ENCODE measurements at regions not wholly inside any gene's neighbourhood (a gene's known extent, or its start where the extent isn't known, plus 50 kb on each side); places are given as distances from the start of the nearest gene placed in this dataset.

DNA sequence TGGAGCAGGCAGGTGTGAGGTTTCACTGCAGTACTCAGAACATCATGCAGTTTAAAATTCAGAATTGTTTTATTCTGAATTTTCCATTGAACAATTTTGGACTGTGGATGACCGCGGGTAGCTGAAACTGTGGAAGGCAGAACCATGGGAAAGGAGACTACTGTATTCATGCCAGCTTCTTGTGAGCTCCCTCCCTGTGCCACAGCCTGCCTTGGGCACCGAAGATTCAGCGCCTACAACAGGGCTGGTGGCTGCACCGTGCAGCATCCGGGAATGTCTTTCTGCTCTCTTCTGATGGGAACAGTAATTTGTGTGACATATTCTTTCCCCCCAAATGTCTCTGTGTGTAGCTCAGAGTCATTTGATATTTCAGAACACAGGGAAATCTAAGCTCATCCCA is 118.5 kb upstream of the NKX1-1 start:
- TF ChIP-seq GABPA (IDR thresholded peaks at IDR 0.05; ENCODE audit: low read depth) = no peak
- TF ChIP-seq, protein P1, sequence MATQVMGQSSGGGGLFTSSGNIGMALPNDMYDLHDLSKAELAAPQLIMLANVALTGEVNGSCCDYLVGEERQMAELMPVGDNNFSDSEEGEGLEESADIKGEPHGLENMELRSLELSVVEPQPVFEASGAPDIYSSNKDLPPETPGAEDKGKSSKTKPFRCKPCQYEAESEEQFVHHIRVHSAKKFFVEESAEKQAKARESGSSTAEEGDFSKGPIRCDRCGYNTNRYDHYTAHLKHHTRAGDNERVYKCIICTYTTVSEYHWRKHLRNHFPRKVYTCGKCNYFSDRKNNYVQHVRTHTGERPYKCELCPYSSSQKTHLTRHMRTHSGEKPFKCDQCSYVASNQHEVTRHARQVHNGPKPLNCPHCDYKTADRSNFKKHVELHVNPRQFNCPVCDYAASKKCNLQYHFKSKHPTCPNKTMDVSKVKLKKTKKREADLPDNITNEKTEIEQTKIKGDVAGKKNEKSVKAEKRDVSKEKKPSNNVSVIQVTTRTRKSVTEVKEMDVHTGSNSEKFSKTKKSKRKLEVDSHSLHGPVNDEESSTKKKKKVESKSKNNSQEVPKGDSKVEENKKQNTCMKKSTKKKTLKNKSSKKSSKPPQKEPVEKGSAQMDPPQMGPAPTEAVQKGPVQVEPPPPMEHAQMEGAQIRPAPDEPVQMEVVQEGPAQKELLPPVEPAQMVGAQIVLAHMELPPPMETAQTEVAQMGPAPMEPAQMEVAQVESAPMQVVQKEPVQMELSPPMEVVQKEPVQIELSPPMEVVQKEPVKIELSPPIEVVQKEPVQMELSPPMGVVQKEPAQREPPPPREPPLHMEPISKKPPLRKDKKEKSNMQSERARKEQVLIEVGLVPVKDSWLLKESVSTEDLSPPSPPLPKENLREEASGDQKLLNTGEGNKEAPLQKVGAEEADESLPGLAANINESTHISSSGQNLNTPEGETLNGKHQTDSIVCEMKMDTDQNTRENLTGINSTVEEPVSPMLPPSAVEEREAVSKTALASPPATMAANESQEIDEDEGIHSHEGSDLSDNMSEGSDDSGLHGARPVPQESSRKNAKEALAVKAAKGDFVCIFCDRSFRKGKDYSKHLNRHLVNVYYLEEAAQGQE (IDR thresholded peaks at IDR 0.05; ENCODE audit: insufficient replicate concordance, low read depth) = no peak
- no peak for DNase-seq (ENCODE audit: low read depth in 1 of 2, low spot score in 1 of 2)
- H3K27ac ChIP-seq (replicated peaks) = no peak overlapping the region
- H3K27me3 ChIP-seq (ENCODE audit: insufficient read depth, poor library complexity, severe bottlenecking) = peaks cover 6% of the 10 kb centered on the region
- H3K4me3 ChIP-seq (replicated peaks; ENCODE audit: insufficient read depth, low read length) = no peak overlapping the region

DNA sequence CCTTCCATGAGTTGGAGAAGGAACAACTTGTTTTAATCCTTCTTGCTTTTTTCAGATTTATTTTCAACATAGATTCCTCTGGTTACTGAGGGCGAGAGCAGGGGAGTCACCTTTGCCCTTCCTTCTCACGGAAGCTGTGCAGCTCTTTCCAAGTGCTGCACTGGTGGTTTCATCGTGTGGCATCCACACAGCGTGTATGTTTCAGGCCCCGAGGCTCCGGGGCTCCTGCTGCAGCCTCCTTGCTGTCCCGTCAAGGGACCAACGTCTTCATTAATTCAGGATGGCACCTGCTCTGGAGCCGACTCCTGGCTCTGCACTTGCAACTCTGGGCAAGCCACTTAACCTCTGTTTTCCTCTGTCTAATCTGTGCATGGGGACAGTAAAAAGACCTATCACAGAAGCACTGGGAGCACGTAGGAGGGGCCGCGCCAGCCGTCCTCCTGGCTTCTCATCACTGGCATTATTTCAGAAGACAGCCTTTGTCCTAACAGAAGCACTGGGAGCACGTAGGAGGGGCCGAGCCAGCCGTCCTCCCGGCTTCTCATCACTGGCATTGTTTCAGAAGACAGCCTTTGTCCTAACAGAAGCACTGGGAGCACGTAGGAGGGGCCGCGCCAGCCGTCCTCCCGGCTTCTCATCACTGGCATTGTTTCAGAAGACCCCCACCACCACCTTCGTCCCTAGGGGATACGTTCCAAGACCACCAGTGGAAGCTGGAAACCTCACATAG is 117.8 kb upstream of the NKX1-1 start:
- Histone ChIP-seq H3K4me3 (replicated peaks; ENCODE audit: insufficient read depth, low read length) (no peak overlapping the region), H3K27me3 (ENCODE audit: insufficient read depth, poor library complexity, severe bottlenecking) (peaks cover 6% of the 10 kb centered on the region), H3K27ac (replicated peaks) (no peak overlapping the region)
- no peak for TF ChIP-seq POLR2AphosphoS5 (IDR thresholded peaks at IDR 0.05; ENCODE audit: low read depth)
- no peak for DNase-seq (ENCODE audit: low read depth in 1 of 2, low spot score in 1 of 2)

DNA sequence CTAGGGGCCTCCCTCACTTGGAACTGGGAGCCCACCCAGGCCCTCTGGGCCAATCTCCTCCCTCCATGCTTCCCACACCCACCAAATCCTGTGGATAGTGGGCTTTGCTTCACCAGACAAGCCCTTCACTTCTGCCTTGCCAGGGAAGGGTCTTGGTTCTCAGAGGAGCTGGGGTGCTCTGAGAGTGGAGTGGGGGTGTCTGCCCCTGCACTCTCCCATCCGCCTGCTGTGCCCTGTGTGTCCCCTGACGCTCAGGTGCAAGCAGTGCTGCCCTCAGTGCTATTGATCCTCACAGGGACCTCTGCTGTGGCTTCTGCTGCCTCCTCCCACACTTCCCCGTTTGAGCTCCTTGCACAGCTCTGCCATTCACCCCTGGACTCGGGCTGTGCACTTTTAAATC is 117.3 kb upstream of the NKX1-1 start:
- DNase-seq (ENCODE audit: low read depth in 1 of 2, low spot score in 1 of 2) = no peak
- TF ChIP-seq, protein P1 (IDR thresholded peaks at IDR 0.05; ENCODE audit: insufficient replicate concordance, low read depth) = no peak
- Histone ChIP-seq H3K27me3 (ENCODE audit: insufficient read depth, poor library complexity, severe bottlenecking) (peaks cover 6% of the 10 kb centered on the region), H3K4me3 (replicated peaks; ENCODE audit: insufficient read depth, low read length) (no peak overlapping the region), H3K27ac (replicated peaks) (no peak overlapping the region)

DNA sequence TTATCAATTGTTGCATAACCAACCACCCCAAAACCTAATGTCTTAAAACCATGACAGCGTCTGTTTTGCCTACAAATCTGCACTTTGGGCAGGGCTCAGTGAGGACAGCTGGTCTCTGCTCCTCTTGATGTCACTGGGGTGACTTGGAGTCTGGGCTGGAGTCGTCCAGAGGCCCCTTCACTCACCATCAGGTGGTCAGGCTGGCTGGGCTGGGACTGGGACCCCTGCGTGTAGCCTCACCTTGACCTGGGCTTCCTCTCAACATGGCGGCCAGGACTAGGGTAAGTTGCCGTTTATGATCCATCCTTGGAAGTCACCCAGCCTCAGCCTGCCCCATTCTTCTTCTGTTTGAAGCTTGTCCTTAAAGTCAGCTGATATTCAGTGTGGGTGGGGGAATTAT is 116.8 kb upstream of the NKX1-1 start:
- DNase-seq (ENCODE audit: low read depth in 1 of 2, low spot score in 1 of 2) = no peak
- H3K27ac ChIP-seq (replicated peaks) = no peak overlapping the region
- TF ChIP-seq POLR2AphosphoS5 (IDR thresholded peaks at IDR 0.05; ENCODE audit: low read depth) (no peak), GABPA (IDR thresholded peaks at IDR 0.05; ENCODE audit: low read depth) (no peak), SPI1 (IDR thresholded peaks at IDR 0.05; ENCODE audit: borderline replicate concordance, low read depth) (no peak)
- TF ChIP-seq, protein P1 (IDR thresholded peaks at IDR 0.05; ENCODE audit: insufficient replicate concordance, low read depth) = no peak
- TF ChIP-seq, protein P2, sequence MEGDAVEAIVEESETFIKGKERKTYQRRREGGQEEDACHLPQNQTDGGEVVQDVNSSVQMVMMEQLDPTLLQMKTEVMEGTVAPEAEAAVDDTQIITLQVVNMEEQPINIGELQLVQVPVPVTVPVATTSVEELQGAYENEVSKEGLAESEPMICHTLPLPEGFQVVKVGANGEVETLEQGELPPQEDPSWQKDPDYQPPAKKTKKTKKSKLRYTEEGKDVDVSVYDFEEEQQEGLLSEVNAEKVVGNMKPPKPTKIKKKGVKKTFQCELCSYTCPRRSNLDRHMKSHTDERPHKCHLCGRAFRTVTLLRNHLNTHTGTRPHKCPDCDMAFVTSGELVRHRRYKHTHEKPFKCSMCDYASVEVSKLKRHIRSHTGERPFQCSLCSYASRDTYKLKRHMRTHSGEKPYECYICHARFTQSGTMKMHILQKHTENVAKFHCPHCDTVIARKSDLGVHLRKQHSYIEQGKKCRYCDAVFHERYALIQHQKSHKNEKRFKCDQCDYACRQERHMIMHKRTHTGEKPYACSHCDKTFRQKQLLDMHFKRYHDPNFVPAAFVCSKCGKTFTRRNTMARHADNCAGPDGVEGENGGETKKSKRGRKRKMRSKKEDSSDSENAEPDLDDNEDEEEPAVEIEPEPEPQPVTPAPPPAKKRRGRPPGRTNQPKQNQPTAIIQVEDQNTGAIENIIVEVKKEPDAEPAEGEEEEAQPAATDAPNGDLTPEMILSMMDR (IDR thresholded peaks at IDR 0.05; ENCODE audit: insufficient read depth, low read length) = no peak
- peaks cover 6% of the 10 kb centered on the region for H3K27me3 ChIP-seq (ENCODE audit: insufficient read depth, poor library complexity, severe bottlenecking)
- H3K4me3 ChIP-seq (replicated peaks; ENCODE audit: insufficient read depth, low read length) = no peak overlapping the region
